GM18909 (cell line): ENCODE measurements at regions not wholly inside any gene's neighbourhood (a gene's known extent, or its start where the extent isn't known, plus 50 kb on each side); places are given as distances from the start of the nearest gene placed in this dataset.

Experiments
- ATAC-seq: cut with Tn5 transposase; IDR thresholded peaks from one replicate; pipeline ENCODE4 v1.9.1; 2021; ENCODE audit warnings: mild to moderate bottlenecking; ENCODE audit not compliant: unreplicated experiment, poor library complexity

DNA sequence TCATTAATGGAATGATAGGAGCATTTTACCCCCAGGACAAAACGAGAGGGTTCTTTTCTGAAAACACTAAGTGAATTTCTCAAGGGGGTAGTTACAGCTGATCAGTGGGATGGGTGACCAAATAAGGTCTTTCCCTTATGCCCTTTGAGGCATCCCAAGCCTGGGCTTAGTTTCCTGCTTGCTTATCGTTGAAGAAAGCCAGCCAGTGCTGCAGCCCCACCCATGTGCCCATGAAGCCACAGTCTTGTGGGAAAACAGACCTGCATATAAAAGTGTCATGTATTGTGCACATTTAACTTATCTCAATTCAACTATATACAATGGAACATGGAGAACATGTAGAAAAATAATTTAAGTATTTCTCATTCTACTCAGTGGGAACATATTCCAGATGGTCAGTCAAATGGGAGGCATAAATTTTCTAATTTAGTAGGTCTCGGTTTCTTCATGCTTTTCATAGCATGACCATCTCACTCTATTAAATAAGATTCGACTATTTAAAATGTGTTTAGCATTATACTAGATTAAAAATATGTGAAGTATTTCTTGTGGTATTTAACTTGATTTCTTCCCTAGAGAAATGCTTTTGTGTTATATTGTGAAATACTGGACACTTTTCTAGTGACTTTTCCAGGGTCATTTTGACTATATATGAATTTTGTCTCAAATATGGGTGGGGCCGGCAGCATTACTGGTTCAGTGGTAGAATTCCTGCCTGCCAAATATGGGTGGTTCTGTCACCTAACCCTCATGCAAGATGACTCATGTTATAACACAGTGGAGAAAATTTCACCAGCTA is 189.7 kb upstream of the SGCD start:
- ATAC-seq: no peak

DNA sequence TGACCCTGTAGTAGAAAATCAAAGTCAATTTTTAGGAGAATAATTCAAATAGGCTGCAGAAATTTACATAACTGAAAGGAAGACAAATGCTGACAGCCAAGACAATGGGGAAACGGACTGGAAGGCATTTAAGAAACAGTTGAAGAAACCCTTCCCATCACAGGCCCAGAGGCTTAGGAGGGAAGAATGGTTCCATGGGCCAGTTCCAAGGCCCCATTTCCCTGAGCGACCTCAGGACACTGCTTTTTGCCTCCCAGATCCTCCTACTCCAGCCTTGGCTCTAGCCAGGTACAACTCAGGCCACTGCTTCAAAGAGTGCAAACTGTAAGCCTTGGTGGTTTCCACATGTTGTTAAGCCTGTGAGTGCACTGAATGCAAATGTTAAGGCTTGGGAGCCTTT is 184.1 kb upstream of the SGCD start:
- no peak for ATAC-seq

GRCh38 chr5:156147261-156147943 is 179.6 kb upstream of the SGCD start:
- ATAC-seq: no peak

DNA sequence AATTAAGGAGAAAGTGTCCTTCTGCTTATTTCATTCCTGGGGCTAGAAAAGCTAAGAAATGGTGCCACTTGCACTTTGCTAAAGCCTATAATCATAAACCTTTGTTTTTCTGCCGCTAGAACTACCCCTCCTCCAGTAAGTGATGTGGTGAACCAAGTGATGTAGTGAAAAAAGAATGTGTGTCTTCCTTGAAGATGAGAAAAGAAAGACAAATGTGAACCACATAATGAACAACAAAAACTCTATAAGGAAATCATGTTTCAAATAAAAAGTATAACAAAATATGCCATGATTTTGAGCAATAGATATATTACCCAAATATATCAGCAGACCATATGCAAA is 179.0 kb upstream of the SGCD start:
- no peak for ATAC-seq

GRCh38 chr5:156148301-156148700 is 178.7 kb upstream of the SGCD start:
- ATAC-seq: no peak

GRCh38 chr5:156149213-156149612 is 177.8 kb upstream of the SGCD start:
- no peak for ATAC-seq

GRCh38 chr5:156153602-156154001 is 173.4 kb upstream of the SGCD start:
- ATAC-seq: no peak

- ATAC-seq: no peak
These were observed 172.2 kb upstream of the SGCD start for GRCh38 chr5:156154757-156155156.

DNA sequence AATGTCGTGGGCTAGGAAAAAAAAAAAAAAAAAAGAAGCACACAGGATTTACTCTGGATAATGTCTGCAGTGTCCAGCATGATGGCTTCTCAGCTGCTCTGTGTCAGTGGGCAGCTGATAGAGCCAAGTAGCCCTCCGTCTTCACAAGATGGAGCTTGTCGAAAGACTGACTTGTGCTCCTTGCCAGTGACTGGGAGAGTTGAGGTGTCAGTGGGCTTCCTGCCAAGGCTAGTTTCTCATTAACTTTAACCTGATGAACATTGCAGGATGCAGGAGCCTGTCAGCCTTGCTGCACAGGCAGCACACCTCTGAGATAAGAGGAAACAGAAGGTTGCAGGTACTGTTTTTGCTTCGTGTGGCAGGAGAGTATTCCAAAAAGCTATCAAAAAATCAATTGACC is 171.4 kb upstream of the SGCD start:
- ATAC-seq: no peak

DNA sequence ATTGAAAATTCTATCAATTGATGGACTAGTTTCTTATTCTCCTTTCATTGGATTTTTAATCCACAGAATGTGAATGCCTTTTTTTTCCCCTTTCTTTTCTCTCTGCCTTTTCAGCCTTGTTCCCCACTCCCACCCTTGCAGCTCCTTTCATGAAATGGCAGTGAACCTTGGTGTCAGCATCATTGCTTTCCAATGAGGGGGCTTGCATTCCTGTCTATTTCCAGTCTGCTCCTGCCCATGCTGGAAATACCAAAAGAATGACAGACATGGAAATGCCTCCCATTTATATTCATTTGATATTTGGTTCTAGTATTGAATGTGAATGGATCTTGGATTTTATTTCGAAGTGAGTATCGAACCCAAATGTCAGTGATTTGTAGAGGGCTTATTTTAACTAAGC is 162.7 kb upstream of the SGCD start:
- ATAC-seq: no peak

DNA sequence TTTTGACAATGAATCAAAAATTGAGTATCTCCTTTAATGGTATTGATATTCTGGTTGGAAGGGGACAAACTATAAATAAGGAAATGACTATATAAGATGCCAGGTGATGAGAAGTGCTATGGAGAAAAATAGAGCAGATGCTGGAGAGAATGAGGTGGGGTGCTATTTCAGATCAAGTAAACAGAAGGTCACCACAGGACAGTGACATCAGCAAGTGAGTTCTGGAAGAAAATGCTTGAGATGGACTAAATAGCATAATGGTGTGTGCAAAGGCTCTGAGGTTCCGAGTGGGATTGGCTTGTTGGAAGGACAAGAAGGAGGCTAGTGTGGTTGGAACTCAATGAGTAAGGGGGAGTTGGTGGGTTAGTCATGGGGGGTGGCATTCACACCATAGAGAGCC is 157.5 kb upstream of the SGCD start:
- ATAC-seq: no peak

DNA sequence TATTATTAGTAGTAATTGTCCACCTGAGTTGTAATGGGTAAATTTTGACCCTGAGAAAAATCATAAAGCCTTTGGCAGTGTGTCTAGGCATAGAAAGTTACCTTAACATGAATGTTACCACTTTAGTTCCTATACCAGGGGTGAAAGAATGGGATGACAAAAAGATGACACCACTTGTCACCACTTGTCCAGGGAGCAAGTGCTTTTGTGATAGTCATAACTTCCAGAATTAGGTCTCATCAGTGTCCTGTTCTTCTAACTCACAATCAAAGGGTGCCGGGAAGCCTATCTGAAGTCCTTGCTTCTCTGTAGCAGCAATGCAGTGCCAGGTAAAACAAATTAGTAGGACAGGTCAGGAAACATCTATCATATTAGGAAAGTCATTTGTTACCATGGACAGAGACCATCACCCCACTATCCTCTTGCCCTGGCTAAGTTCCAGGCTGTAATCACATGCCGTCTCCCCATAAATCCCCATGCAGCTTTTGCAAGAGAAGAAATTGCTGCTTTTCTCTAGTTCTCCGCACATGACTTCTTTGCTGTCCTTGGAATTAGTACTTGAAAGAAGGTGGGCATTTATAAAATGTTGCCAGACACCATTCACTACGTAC is 156.5 kb upstream of the SGCD start:
- ATAC-seq: no peak

GRCh38 chr5:156174225-156174624 is 152.7 kb upstream of the SGCD start:
- no peak for ATAC-seq

- no peak for ATAC-seq
These were observed 148.8 kb upstream of the SGCD start for GRCh38 chr5:156178117-156178516.

- ATAC-seq: no peak
These were observed 145.3 kb upstream of the SGCD start for GRCh38 chr5:156181656-156182055.

GRCh38 chr5:156182174-156182967 is 144.6 kb upstream of the SGCD start:
- ATAC-seq: no peak

DNA sequence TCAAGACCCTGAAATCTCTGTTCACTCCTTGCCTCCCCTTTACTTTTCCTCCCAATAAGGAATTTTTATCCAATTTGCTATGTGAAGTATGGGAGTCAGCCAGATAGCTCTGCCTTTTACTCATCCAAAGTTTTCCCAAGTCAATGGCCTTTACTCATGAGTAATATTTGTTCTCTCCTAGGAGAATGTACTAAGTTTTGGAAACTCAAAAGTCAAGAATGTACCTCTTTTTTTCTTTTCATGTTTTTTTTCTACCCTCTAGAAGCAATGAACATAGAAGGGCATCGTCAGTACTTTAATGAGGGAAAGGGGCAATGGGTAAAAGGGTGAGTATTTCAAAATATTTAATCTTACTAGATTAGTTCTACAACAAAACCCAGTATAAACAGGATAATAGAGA is 140.2 kb upstream of the SGCD start:
- ATAC-seq: no peak

- no peak for ATAC-seq
These were observed 138.9 kb upstream of the SGCD start for GRCh38 chr5:156188016-156188415.

DNA sequence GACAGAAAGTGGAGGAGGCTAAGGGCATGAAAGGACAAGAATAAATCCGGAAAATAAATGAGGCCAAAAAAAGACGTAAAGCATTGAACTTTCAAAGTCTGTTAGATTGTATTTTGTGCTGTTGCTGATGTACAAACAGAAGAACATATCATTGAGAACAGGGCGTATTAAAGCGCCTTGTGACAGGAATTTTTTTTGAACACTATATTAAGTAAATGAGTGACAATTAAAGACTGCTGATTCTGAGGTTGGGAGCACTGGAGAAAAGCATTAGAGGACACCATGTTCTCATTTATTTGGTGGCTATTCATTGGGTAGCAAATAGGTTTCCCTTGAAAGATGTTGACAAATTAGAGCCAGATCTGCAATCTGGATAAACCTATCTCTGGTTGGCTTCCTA is 137.3 kb upstream of the SGCD start:
- ATAC-seq: no peak

- ATAC-seq: no peak
These were observed 135.4 kb upstream of the SGCD start for GRCh38 chr5:156191547-156191946.

DNA sequence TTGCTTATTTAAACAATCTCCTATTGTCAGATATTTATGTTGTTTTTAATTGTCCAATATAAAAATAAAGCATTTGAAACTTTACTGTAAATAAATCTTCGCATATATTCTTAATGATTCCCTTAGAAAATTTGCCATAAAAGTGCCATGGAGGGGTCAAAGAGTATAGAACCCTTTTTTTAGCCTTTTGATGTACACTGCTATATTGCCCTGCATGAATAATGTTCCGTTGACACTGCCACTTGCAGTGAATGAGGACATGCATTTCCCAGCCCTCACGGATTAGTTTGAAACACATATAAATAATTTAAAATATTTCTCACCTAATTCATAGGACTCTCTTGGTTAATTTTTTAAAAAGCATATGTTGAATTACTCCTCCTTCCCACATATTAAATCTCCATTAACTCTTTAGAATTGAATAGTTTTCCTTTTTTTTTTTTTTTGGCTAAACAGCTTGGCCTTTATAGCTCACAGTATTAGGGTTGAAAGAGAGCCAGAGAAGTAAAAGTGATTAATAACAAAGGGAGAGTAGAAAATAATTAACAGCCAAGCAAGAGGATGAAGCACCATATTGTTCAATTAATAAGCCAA is 129.8 kb upstream of the SGCD start:
- no peak for ATAC-seq
